GM18508 (cell line): ENCODE measurements at regions not wholly inside any gene's neighbourhood (a gene's known extent, or its start where the extent isn't known, plus 50 kb on each side); places are given as distances from the start of the nearest gene placed in this dataset.

Experiments
- ATAC-seq: cut with Tn5 transposase; IDR thresholded peaks from one replicate; pipeline ENCODE4 v1.9.1; 2021; ENCODE audit warnings: moderate number of reproducible peaks; ENCODE audit not compliant: insufficient read depth, unreplicated experiment

- ATAC-seq: no peak
These were observed 287.5 kb downstream of the GLRX3 start for GRCh38 chr10:130423455-130424305.

- ATAC-seq: no peak
These were observed 288.2 kb downstream of the GLRX3 start for GRCh38 chr10:130424418-130424817.

GRCh38 chr10:130425169-130425568 lies 289.0 kb downstream of the GLRX3 start:
- no peak for ATAC-seq

- no peak for ATAC-seq
These were observed 289.8 kb downstream of the GLRX3 start for GRCh38 chr10:130425881-130426435.

- ATAC-seq: no peak
These were observed 291.1 kb downstream of the GLRX3 start for GRCh38 chr10:130427216-130427722.

- ATAC-seq: no peak
These were observed 292.7 kb downstream of the GLRX3 start for GRCh38 chr10:130428936-130429335.

GRCh38 chr10:130429809-130430208 lies 293.6 kb downstream of the GLRX3 start:
- no peak for ATAC-seq

GRCh38 chr10:130430291-130430690 lies 294.1 kb downstream of the GLRX3 start:
- ATAC-seq: no peak

- ATAC-seq: no peak
These were observed 294.9 kb downstream of the GLRX3 start for GRCh38 chr10:130430852-130431704.

- no peak for ATAC-seq
These were observed 296.1 kb downstream of the GLRX3 start for GRCh38 chr10:130432271-130432670.

- no peak for ATAC-seq
These were observed 296.7 kb downstream of the GLRX3 start for GRCh38 chr10:130432850-130433249.

- ATAC-seq: no peak
These were observed 298.5 kb downstream of the GLRX3 start for GRCh38 chr10:130434446-130435385.

GRCh38 chr10:130435961-130436360 lies 299.8 kb downstream of the GLRX3 start:
- ATAC-seq: no peak

GRCh38 chr10:130438861-130439260 lies 302.7 kb downstream of the GLRX3 start:
- no peak for ATAC-seq

- no peak for ATAC-seq
These were observed 303.6 kb downstream of the GLRX3 start for GRCh38 chr10:130439766-130440165.

GRCh38 chr10:130440494-130440893 lies 304.3 kb downstream of the GLRX3 start:
- no peak for ATAC-seq

GRCh38 chr10:130440971-130441370 lies 304.8 kb downstream of the GLRX3 start:
- no peak for ATAC-seq

GRCh38 chr10:130443066-130443465 lies 306.9 kb downstream of the GLRX3 start:
- ATAC-seq: no peak

- no peak for ATAC-seq
These were observed 317.0 kb downstream of the GLRX3 start for GRCh38 chr10:130453036-130453720.
